Fibroblast of villous mesenchyme (primary cell): ENCODE measurements at regions not wholly inside any gene's neighbourhood (a gene's known extent, or its start where the extent isn't known, plus 50 kb on each side); places are given as distances from the start of the nearest gene placed in this dataset.
A peak's percentile ranks its signal among the peaks of the same experiment; 100 is the strongest.

Experiments
- DNase-seq: peaks from one replicate; pipeline ENCODE4 v3.0.0-alpha.2; 2010; ENCODE audit warnings: low read depth
- H3K4me3 ChIP-seq: 2 replicates; pipeline ENCODE4 v1.5.1; 2011; ENCODE audit warnings: low read depth, mild to moderate bottlenecking, low read length
- TF ChIP-seq, protein P1 (sequence below): IDR thresholded peaks from 2 replicates; pipeline ENCODE4 v1.5.1; 2012; ENCODE audit warnings: low read depth, mild to moderate bottlenecking, low read length; ENCODE audit not compliant: insufficient read depth

DNA sequence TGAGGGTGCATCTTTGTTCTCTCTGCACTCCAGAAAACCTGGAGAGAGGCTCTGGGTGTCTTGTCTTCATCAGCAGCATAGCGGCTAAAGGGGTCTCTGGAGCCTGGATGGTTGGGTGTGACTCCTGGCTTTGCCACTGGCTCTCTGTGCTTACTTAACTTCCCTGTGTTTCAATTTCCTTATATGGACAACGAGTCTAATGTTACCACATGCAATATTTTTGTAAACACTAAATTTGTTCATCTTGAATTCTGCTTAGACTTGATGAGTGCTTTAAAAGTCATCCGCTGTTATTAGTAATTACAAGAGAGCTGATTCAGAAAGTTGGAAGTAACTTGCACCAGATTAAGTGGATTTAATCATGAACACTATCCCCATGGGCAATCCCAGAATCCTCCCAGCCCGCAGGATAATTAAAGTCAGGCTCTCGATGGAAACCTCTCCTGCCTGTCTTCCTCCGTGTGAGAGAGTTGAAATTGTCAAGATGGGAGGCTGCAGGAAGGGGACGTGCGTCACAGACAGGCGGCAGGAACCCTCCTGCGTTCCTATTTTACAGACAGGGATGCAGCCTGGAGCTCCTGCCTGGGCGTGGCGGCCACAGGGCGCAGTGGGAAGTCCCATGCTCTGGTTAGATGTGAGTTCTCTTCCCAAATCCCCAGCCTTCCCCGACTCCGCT lies 201.2 kb downstream of the TTC8 start:
- TF ChIP-seq, protein P1, sequence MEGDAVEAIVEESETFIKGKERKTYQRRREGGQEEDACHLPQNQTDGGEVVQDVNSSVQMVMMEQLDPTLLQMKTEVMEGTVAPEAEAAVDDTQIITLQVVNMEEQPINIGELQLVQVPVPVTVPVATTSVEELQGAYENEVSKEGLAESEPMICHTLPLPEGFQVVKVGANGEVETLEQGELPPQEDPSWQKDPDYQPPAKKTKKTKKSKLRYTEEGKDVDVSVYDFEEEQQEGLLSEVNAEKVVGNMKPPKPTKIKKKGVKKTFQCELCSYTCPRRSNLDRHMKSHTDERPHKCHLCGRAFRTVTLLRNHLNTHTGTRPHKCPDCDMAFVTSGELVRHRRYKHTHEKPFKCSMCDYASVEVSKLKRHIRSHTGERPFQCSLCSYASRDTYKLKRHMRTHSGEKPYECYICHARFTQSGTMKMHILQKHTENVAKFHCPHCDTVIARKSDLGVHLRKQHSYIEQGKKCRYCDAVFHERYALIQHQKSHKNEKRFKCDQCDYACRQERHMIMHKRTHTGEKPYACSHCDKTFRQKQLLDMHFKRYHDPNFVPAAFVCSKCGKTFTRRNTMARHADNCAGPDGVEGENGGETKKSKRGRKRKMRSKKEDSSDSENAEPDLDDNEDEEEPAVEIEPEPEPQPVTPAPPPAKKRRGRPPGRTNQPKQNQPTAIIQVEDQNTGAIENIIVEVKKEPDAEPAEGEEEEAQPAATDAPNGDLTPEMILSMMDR = no peak
- H3K4me3 ChIP-seq = no peak overlapping the region
- peak; percentile 81 for DNase-seq

DNA sequence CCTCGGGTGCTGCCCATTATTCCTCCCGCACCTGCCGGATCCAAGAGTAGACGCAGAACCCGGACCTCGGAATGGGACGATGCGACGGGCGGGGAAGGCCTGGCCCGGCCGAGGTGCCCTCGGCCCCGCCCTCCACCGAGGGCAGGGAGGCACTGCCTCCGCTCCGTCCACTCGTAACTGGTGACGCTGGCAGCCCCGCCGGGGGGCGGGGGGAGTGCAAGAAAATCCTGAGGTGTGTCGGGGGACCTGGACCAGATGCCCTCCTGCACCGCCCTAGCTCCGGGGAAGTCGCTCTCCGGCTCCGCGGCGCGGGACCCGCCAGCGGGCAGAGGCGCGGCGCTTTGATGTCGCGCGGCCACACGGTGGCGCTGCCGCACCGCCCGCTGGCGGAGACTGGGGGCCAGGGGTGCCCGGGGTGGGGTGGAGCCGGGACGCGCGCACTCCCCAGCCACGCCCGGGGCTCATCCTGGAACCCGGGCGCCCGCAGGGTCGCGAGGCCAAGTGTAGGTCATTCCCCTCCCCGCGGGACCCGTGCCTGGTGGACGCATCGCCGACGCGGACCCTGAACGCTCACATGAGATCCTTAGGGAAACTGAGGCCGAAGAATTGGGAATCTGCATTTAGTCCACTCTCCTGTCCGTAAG lies 202.8 kb downstream of the TTC8 start:
- no peak for DNase-seq
- peak overlapping the region; percentile 61 for H3K4me3 ChIP-seq
- TF ChIP-seq, protein P1 = peak; percentile 71

DNA sequence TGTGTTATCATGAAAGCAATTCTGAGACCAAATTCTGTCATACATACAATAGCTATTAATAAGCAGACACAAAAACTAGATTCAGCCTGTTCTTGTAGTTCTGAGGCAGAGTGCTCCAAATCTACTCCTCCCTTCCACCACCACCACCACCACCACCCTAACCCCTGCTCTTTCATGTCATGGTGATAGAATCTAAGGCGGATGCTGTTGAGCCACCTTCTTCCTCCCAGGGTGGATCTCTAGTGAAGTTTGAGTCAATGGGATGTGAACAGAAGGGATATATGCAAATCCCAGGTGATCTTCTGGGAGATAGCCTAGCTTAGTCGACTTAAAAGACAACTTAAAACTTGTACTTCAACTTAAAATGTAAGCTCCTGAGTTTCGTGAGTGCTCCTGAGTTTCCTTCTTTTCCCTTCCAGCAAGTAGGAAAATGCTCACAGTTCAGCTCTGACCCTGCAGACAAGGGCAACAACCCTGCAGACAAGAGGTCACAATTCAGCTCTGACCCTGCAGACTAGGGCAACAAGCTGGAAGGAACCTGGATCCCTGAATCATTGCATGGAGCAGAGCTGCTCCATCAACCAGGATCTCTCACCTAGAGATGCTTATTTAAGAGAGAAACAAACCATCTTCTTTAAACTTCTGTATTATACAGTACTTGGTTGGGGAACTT lies 204.1 kb downstream of the TTC8 start:
- no peak for DNase-seq
- H3K4me3 ChIP-seq = no peak overlapping the region
- TF ChIP-seq, protein P1 = no peak

DNA sequence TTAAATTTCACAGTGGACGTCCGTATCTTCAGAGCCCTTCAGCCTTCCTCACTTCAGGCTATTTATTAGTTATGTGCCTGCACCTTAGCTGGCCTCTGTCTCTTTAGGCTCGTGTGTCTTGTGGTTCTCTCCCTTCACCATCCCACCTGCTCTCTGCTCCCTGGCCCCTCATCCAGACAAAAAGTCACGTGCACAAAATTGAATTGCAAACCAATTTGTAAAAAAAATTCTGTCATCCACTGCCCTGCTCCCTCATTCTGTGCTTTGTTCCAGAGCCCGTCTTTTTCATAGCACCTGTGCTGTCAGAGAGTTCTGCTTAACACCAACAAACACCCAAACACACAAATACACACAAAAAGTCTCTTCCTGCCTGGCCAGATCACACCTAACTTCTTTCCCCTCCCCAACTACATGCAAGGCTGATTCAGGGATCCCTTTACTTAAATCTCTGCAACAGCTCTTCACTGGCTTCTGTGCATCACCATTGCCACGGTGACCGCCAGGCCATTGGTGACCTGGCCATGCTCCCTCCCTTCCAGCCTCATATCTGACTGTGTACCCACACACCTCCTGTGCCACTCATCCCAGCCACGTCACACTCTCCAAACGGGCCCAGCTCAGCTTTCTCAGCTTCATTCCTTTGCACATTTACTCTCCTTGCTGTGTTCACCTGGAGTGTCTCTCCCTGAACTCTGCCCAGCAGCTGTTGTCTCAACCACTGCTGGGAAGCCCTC lies 205.7 kb downstream of the TTC8 start:
- H3K4me3 ChIP-seq = no peak overlapping the region
- DNase-seq = no peak
- TF ChIP-seq, protein P1 = no peak

DNA sequence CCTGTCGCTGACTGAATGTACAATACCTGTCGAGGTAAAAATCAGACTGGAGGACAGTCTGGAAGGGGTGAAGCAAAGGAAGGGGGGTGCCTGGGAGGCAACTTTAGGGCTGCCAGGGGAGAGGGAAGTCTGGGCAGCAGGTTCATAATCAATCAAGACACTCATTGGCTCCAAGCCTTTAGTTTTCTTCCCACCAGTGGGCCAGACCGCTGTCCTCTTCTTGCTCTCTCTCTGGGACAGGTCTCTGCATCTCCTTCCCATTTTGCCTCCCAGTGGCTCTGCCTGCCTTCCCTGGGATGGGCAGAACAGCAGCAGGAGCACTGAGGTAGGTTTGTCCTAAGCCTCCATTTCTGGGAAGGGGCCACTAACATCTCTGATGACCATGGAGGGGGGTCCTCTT lies 206.5 kb downstream of the TTC8 start:
- no peak overlapping the region for H3K4me3 ChIP-seq
- TF ChIP-seq, protein P1 = no peak
- DNase-seq = no peak

DNA sequence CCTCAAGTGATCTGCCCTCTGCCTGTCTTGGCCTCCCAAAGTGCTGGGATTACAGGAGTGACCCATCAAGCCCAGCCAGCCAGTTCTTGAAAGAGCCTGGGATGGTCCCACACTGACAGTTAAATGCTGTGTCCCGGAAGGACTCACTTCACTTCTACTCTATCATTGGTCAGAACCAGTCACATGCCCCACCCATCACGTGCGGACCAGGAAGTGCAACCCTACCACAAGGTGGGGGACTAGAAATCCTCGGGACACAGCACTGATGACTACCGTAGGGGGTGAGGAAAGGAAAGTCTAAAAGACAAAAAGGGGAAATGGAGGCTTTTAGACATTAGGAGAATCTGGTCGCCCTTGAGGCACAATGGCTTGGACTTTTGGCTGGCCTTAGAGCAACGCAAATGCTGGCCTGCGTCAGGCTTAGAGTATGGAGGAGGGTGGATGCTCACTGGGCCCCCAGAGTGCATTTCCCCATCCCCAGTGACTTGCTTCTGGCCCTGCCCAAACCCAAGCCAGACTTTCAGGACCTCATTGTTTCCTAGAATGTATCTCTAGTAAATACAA lies 207.7 kb downstream of the TTC8 start:
- no peak for DNase-seq
- TF ChIP-seq, protein P1 = no peak
- no peak overlapping the region for H3K4me3 ChIP-seq
